HCT116 (cell line): ENCODE measurements at regions not wholly inside any gene's neighbourhood (a gene's known extent, or its start where the extent isn't known, plus 50 kb on each side); places are given as distances from the start of the nearest gene placed in this dataset.

Source experiments
- ATAC-seq: fragments of 200-7000 bp; cut with Tn5 transposase; 2 replicates; pipeline ENCODE4 v1.9.1; 2020; ENCODE audit warnings: mild to moderate bottlenecking, moderate library complexity
- BruUV-seq: library from RNA; stranded (reverse); fragments of 400-500 nt; replicated peaks from 2 replicates; lab custom pipeline; 2021; lab: Mats Ljungman, UMichigan
- CTCF ChIA-PET: fragments of 300-600 bp; sonication (Branson Sonifier 250); formaldehyde crosslinking; loops from one replicate; lab custom pipeline; 2021; ENCODE audit warnings: antibody characterized with exemption; lab: Charles Lee
- POLR2A ChIA-PET: fragments of 300-600, 350-600 bp; sonication (Branson Sonifier 250); formaldehyde crosslinking; loops from one replicate; lab custom pipeline; 2021; ENCODE audit warnings: antibody characterized with exemption; lab: Charles Lee
- RAD21 ChIA-PET, 2 experiments: fragments of 300-600 bp; sonication (Branson Sonifier 250); formaldehyde crosslinking; loops; one replicate each; lab custom pipeline; 2023; ENCODE audit warnings: low total read pairs in 2 of 2; ENCODE audit not compliant: uncharacterized antibody in 2 of 2, unreplicated experiment in 2 of 2, low non-redundant PET in 1 of 2; lab: Charles Lee
- DNase-seq: peaks from one replicate; pipeline ENCODE4 v3.0.0-alpha.2; 2010; ENCODE audit warnings: low read depth, low spot score
- H2AFZ ChIP-seq: fragments of 200-600 bp; shearing (Covaris generic), sonication (generic); 2 replicates; pipeline ENCODE4 v1.6.1; 2017; ENCODE audit warnings: low read depth, mixed run types, mixed read lengths, antibody characterized with exemption, low read length; ENCODE audit not compliant: poor library complexity, severe bottlenecking
- H3K27ac ChIP-seq: 2 replicates; pipeline ENCODE4 v1.5.1; 2012; ENCODE audit warnings: low read depth, low read length
- H3K27me3 ChIP-seq: fragments of 200-600 bp; sonication (generic); 2 replicates; pipeline ENCODE4 v1.6.1; 2016; ENCODE audit warnings: mixed run types, low read length, mixed read lengths; ENCODE audit not compliant: insufficient read depth
- H3K36me3 ChIP-seq, 2 experiments: fragments of 200-500 bp in 1 of 2; fragments of 200-600 bp in 1 of 2; sonication (Bioruptor generic) in 1 of 2; sonication (generic) in 1 of 2; 2 replicates each; pipeline versions ENCODE4 v1.5.1 to v1.6.1; 2014 to 2016; ENCODE audit warnings: low read length in 2 of 2, inconsistent platforms in 1 of 2, mixed read lengths in 1 of 2, mixed run types in 1 of 2; ENCODE audit not compliant: insufficient read depth in 2 of 2, control insufficient read depth in 1 of 2
- H3K4me1 ChIP-seq, 2 experiments: fragments of 200-600 bp in 1 of 2; sonication (generic) in 1 of 2; 2 replicates each; pipeline versions ENCODE4 v1.5.1 to v1.6.1; 2012 to 2017; ENCODE audit warnings: low read length in 2 of 2, inconsistent platforms in 1 of 2, mild to moderate bottlenecking in 1 of 2, mixed read lengths in 1 of 2, mixed run types in 1 of 2, moderate library complexity in 1 of 2; ENCODE audit not compliant: insufficient read depth in 2 of 2, control insufficient read depth in 1 of 2
- H3K4me2 ChIP-seq: fragments of 200-600 bp; sonication (generic); 2 replicates; pipeline ENCODE4 v1.6.1; 2017; ENCODE audit warnings: mixed run types, low read length, mixed read lengths
- H3K4me3 ChIP-seq, 2 experiments: fragments of 200-600 bp in 1 of 2; sonication (generic) in 1 of 2; replicated peaks in 1 of 2; 2 replicates each; pipeline ENCODE4 v1.5.1; 2011 to 2016; ENCODE audit warnings: low read length in 2 of 2, control low read depth in 1 of 2, low read depth in 1 of 2, mild to moderate bottlenecking in 1 of 2, mixed read lengths in 1 of 2, mixed run types in 1 of 2
- H3K79me2 ChIP-seq: fragments of 200-600 bp; sonication (generic); 2 replicates; pipeline ENCODE4 v1.6.1; 2017; ENCODE audit warnings: mild to moderate bottlenecking, mixed run types, low read length, moderate library complexity, mixed read lengths; ENCODE audit not compliant: insufficient read depth
- H3K9ac ChIP-seq: fragments of 200-600 bp; sonication (generic); 2 replicates; pipeline ENCODE4 v1.6.1; 2016; ENCODE audit warnings: low read length, mixed read lengths
- H3K9me2 ChIP-seq: fragments of 200-600 bp; sonication (generic), shearing (Covaris generic); 2 replicates; pipeline ENCODE4 v1.6.1; 2017; ENCODE audit warnings: mixed run types, mild to moderate bottlenecking, moderate library complexity; ENCODE audit not compliant: insufficient read depth
- H3K9me3 ChIP-seq, 2 experiments: fragments of 200-500 bp in 1 of 2; fragments of 200-600 bp in 1 of 2; sonication (Bioruptor generic) in 1 of 2; sonication (generic) in 1 of 2; 2 replicates each; pipeline ENCODE4 v1.6.1; 2014 to 2017; ENCODE audit warnings: low read length in 2 of 2, mixed read lengths in 2 of 2, inconsistent platforms in 1 of 2, low read depth in 1 of 2, mild to moderate bottlenecking in 1 of 2, mixed run types in 1 of 2, moderate library complexity in 1 of 2; ENCODE audit not compliant: control insufficient read depth in 1 of 2, insufficient read depth in 1 of 2
- H4K20me1 ChIP-seq: fragments of 200-600 bp; sonication (generic), shearing (Covaris generic); 2 replicates; pipeline ENCODE4 v1.6.1; 2017; ENCODE audit warnings: mixed run types, mild to moderate bottlenecking, moderate library complexity; ENCODE audit not compliant: insufficient read depth
- CBX3 ChIP-seq: IDR thresholded peaks from 2 replicates; pipeline ENCODE4 v1.6.1; 2012; ENCODE audit warnings: low read depth
- JUND ChIP-seq: IDR thresholded peaks from 2 replicates; pipeline ENCODE4 v1.6.1; 2012
- MAX ChIP-seq: IDR thresholded peaks from 2 replicates; pipeline ENCODE4 v1.6.1; 2012
- SRF ChIP-seq: IDR thresholded peaks from 2 replicates; pipeline ENCODE4 v1.6.1; 2012; ENCODE audit warnings: low read depth
- TCF7L2 ChIP-seq: IDR thresholded peaks from 2 replicates; pipeline ENCODE4 v1.7.0; 2011; ENCODE audit warnings: borderline replicate concordance, inconsistent platforms; ENCODE audit not compliant: insufficient read depth, insufficient read length; ENCODE audit errors: extremely low read depth
- YY1 ChIP-seq: IDR thresholded peaks from 2 replicates; pipeline ENCODE4 v1.6.1; 2011; ENCODE audit warnings: low read length, low read depth, moderate library complexity, mild to moderate bottlenecking; ENCODE audit not compliant: insufficient replicate concordance; ENCODE audit errors: extremely low read depth
- intact Hi-C: fragments of 100-400 bp; cut with micrococcal nuclease; formaldehyde crosslinking; loops from 2 replicates; pipeline ENCODE4 v1.10.0; 2022

DNA sequence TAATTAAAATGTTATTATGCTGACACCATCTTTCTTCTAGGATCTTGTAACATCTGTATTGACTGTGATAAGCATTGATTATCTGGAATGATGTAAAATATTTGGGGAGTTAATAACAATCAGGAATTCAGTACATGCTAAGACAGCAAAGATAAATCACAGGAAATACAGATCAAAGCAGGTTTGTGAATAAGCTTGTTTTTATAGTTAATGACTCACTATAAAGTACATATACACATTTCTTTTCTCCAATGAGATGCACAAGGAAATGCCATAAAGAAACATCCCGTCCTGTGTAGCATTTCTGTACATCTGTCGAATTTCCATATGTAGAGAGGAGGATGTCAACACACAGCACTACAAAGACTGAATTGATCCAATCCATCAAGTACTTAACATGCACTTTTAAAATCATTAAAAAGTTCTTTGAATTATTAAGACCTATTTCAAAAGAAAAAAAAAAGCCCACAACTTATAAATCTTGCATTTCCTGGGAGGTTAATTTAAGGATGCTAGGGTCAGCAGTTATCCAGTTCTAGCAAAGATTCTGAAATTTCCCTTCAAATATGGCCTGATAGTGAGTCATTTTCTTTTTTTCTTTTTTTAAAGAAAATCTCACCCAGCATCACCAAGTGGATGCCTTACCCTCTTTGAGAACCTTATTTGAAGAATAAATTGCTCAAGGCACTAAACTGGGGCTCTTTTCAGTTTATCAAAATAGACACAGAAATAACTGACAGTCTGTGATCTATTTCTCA lies 243.2 kb upstream of the NR5A2 start:
- Histone ChIP-seq H3K9me3 (no peaks in the 10 kb centered on the region), H3K9ac (no peak overlapping the region), H4K20me1 (no peaks in the 10 kb centered on the region), H3K4me3 (no peak overlapping the region), H3K27me3 (no peaks in the 10 kb centered on the region), H3K79me2 (no peaks in the 10 kb centered on the region), H2AFZ (peak overlapping the region; percentile 35), H3K36me3 (no peaks in the 10 kb centered on the region), H3K4me1 (peaks cover 0 to 22% of the 10 kb centered on the region in 2 experiments; a peak in 3 of 4 replicates), H3K4me2 (peak overlapping the region; percentile 12; the same call in 1 of the 2 replicates), H3K9me2 (no peaks in the 10 kb centered on the region), H3K27ac (no peak overlapping the region)
- TF ChIP-seq TCF7L2 (peak; percentile 97), JUND (no peak)
- DNase-seq, result no peak
- POLR2A ChIA-PET, result no interaction called here
- RAD21 ChIA-PET, result no interaction called here
- no TSS peak for BruUV-seq
- CTCF ChIA-PET, result no interaction called here
- intact Hi-C loops, result no loop called here
- no peak for ATAC-seq

DNA sequence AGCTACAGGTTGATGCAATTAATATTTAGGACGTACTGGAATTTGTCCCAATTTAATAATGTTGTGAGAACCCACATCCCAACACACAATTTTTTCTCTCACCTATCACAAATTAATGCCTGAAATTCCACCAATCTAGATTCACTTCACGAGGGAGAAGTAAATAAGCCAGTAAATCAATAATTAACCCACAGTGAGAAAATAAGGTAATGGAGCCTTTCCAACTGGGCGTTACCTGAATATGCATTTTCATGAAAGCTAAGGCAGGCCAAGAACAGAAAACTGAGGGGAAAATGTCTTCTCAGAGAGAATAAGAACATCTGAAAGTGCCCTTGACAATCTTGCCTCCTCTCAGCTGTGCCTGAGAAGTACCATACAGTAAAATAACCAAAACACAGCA lies 240.8 kb upstream of the NR5A2 start:
- no peak overlapping the region for H3K27ac ChIP-seq
- no peaks in the 10 kb centered on the region for H3K27me3 ChIP-seq

More for the DNA sequence above, 240.8 kb upstream of the NR5A2 start:
- CTCF ChIA-PET, result interaction anchor here (0.6 to 1.4 kb wide), 3 partner anchors 8 to 61 kb away, joined by 3 to 6 read pairs (median 4); no protein-coding TSS in a partner anchor
- H3K9me2 ChIP-seq, result no peaks in the 10 kb centered on the region
- H3K4me3 ChIP-seq, result no peak overlapping the region
- H4K20me1 ChIP-seq, result no peaks in the 10 kb centered on the region
- no peaks in the 10 kb centered on the region for H3K36me3 ChIP-seq
- no peak overlapping the region for H3K4me2 ChIP-seq
- peak overlapping the region; percentile 70 for H2AFZ ChIP-seq
- intact Hi-C loops, result no loop called here
- no peaks in the 10 kb centered on the region for H3K9me3 ChIP-seq
- ATAC-seq (no peak), DNase-seq (no peak)
- H3K79me2 ChIP-seq, result no peaks in the 10 kb centered on the region
- TF ChIP-seq SRF, result no peak
- no peak for TF ChIP-seq CBX3
- TF ChIP-seq YY1, result no peak
- TF ChIP-seq MAX, result no peak
- no peak overlapping the region for H3K9ac ChIP-seq
- no TSS peak for BruUV-seq
- H3K4me1 ChIP-seq, result peaks cover 0 to 16% of the 10 kb centered on the region in 2 experiments; a peak in 2 of 4 replicates
- POLR2A ChIA-PET, result interaction anchor here (0.7 to 1.4 kb wide), 2 partner anchors 9 to 160 kb away, joined by 4 to 5 read pairs; no protein-coding TSS in a partner anchor
- RAD21 ChIA-PET, result no interaction called here
